Adrenal gland (tissue), 9 donors: ENCODE measurements at regions not wholly inside any gene's neighbourhood (a gene's known extent, or its start where the extent isn't known, plus 50 kb on each side); places are given as distances from the start of the nearest gene placed in this dataset.

ENCODE experiments used
- DNase-seq, 7 donors: peaks; one replicate each; pipeline ENCODE4 v3.0.0-alpha.2; 2019 to 2020
- H3K27ac ChIP-seq, 5 donors: fragments of 200-600 bp; sonication (generic) in 4 of 5; 1 replicate in 3 of 5; 2 replicates in 2 of 5; pipeline versions ENCODE4 v1.5.1 to v1.8.0; 2016 to 2020; ENCODE audit warnings: mild to moderate bottlenecking in 1 of 5
- H3K27me3 ChIP-seq: fragments of 200-600 bp; 2 replicates; pipeline ENCODE4 v1.8.0; 2021
- H3K36me3 ChIP-seq, 2 donors: fragments of 200-600 bp; replicated peaks in 1 of 2; 1 replicate in 1 of 2; 2 replicates in 1 of 2; pipeline versions ENCODE4 v1.5.1 to v1.8.0; 2018 to 2022
- H3K4me1 ChIP-seq, 2 donors: fragments of 200-600 bp; replicated peaks in 1 of 2; 1 replicate in 1 of 2; 2 replicates in 1 of 2; pipeline versions ENCODE4 v1.5.1 to v1.8.0; 2018 to 2021
- H3K4me3 ChIP-seq, 4 donors: fragments of 200-600 bp; sonication (generic) in 3 of 4; one replicate each; pipeline ENCODE4 v1.5.1; 2016 to 2018
- H3K9me3 ChIP-seq, 3 donors: fragments of 200-600 bp; sonication (generic) in 1 of 3; replicated peaks in 1 of 3; 1 replicate in 2 of 3; 2 replicates in 1 of 3; pipeline versions ENCODE4 v1.5.1 to v1.8.0; 2016 to 2021
- POLR2A ChIP-seq, 2 donors: fragments of 450-650 bp; IDR thresholded peaks; one replicate each; pipeline ENCODE4 v1.6.1; 2017; ENCODE audit warnings: antibody characterized with exemption in 2 of 2, mild to moderate bottlenecking in 2 of 2, moderate library complexity in 1 of 2
- WGBS, 4 donors: extraction: QIAGEN DNeasy Blood & Tissue Kit in 2 of 4; methylation state at CpG; one replicate each; pipeline versions ENCODE4 v1.1.5 to v1.1.7; 2013 to 2017; 5-methylcytosine and 5-hydroxymethylcytosine counted together
- intact Hi-C, 2 donors: fragments of 100-400 bp; cut with DNase I; formaldehyde crosslinking; loops; one replicate each; pipeline versions ENCODE4 v1.14.1 to v1.15.0; 2022 to 2023
- TF ChIP-seq, protein P1 (sequence below), 6 experiments: fragments of 450-650 bp in 4 of 6; fragments of 200-600 bp in 2 of 6; sonication (generic) in 1 of 6; IDR thresholded peaks; 1 replicate in 5 of 6; 2 replicates in 1 of 6; pipeline versions ENCODE4 v1.5.1 to v1.8.0; 2016 to 2021; ENCODE audit warnings: antibody characterized with exemption in 6 of 6, mild to moderate bottlenecking in 2 of 6, moderate library complexity in 1 of 6
- donor health status: healthy with polysubstance abuse.
- donor health status: Bipolar disorder and iron deficiency.
- donor health status: DM: yes; HTN: yes; CAD: no.
- donor health status: DM: no; HTN: no; CAD: no.
- donor health status: DM: no; HTN: no; CAD: no.

DNA sequence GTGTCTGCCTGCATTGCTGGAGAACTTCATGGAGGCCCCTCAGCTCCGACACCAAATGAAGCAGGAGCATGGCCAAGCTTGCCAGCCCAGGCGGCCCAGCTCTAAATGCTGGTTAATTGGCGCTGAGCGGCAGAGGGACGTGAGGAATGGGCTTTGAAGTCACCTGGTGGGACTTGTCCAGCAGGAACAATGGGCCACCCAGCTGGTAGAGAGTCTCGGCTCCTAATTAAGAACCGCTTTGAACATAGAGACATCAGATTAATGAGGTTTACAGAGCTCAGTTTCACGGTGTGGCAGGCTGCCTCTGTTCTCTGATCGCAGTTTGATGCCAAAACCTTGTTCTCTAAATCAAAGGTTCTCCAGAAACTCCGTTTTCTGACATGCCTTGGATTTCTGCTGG is 77.5 kb upstream of the LINGO1 start:
- Histone ChIP-seq H3K9me3 (no peaks in the 10 kb centered on the region), H3K36me3 (no peaks in the 10 kb centered on the region), H3K4me3 (no peak overlapping the region), H3K27me3 (no peaks in the 10 kb centered on the region), H3K4me1 (no peaks in the 10 kb centered on the region), H3K27ac (no peak overlapping the region)
- intact Hi-C loops: no loop called here
- WGBS, 4 donors: 61 to 78% (median 77%) methylated on average over 3 to 10 of the region's 10 CpGs
- DNase-seq: no peak
- TF ChIP-seq, protein P1, sequence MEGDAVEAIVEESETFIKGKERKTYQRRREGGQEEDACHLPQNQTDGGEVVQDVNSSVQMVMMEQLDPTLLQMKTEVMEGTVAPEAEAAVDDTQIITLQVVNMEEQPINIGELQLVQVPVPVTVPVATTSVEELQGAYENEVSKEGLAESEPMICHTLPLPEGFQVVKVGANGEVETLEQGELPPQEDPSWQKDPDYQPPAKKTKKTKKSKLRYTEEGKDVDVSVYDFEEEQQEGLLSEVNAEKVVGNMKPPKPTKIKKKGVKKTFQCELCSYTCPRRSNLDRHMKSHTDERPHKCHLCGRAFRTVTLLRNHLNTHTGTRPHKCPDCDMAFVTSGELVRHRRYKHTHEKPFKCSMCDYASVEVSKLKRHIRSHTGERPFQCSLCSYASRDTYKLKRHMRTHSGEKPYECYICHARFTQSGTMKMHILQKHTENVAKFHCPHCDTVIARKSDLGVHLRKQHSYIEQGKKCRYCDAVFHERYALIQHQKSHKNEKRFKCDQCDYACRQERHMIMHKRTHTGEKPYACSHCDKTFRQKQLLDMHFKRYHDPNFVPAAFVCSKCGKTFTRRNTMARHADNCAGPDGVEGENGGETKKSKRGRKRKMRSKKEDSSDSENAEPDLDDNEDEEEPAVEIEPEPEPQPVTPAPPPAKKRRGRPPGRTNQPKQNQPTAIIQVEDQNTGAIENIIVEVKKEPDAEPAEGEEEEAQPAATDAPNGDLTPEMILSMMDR (IDR thresholded peaks at IDR 0.05): no peak
- TF ChIP-seq POLR2A (IDR thresholded peaks at IDR 0.05): no peak

DNA sequence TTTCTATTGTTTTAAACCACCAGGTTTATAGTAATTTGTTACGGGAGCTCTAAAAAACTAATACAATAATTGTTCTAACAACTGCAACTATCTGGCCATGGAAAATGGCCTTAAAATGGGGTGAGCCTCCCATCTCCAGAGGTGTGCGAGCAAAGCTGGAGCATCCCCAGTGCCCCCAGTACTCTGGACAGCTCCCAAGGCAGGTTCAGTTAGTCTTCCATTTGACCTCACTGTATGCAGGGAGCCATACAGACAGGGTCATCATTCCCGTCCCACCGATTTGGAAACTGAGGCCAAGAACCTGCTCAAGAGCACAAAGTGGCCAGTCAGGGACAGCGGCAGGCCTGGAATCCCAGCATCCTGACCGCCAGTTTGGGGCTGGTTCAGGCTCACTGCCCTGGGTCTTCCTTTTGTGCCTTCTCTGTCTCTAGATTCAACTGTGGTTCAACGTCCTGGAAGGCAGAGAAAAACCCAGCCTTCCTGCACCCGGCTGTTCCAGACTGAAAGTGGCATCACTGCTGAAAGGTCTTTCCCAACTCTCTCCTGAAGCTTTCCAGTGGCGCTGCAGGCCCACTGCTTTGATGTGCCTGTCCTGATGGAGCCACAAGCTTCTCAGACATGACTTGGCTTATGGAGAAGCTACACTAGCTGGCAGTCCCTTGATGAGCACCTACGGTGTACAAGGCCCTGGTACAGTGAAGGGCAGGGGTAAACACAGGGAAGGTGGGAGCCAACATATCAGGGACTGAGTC is 76.6 kb upstream of the LINGO1 start:
- 81 to 92% (median 83%) methylated on average over 9 to 10 of the region's 10 CpGs for WGBS, 4 donors
- intact Hi-C loops: no loop called here
- no peak for TF ChIP-seq POLR2A (IDR thresholded peaks at IDR 0.05)
- TF ChIP-seq, protein P1 (IDR thresholded peaks at IDR 0.05): no peak
- Histone ChIP-seq H3K4me1 (no peaks in the 10 kb centered on the region), H3K27ac (no peak overlapping the region), H3K4me3 (no peak overlapping the region), H3K27me3 (no peaks in the 10 kb centered on the region), H3K9me3 (no peaks in the 10 kb centered on the region), H3K36me3 (no peaks in the 10 kb centered on the region)
- no peak for DNase-seq

DNA sequence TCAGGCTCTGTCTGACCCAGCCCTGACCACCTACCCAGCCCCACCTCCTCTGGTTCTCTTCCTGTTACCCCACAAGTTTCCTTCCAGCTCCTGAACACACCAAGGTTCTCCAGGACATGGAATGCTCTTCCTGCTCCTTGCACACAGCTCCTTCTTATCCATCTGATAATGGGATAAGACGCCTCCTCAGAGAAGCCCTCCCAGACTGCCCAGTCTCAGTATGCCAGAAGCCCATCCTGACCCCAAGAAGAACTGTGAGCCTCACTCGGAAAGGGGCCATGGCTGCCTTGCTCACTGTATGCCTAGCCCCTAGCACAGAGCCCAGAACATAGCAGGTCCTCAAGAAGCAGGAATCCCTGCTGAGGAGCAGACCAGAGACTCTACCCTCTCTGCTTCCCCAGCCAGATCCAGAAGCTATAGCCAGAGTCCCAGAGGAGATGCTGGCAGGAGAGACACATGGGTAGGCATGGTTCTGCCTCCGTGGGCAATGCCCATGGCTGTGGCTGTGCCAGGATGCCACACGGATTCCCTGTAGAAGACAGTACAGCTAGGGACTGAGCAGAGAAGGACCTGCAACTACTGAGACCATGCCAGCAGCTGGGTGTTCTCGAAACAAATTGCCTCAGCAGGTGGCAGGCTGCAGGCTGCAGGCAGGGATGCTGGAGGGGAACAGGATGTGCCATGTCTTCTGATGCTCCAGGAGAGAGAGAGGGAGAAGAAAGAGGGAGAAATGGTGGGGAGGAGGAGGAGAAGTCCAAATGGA is 74.0 kb upstream of the LINGO1 start:
- no peak for DNase-seq
- intact Hi-C loops: no loop called here
- WGBS, 4 donors: 54 to 83% (median 71%) methylated on average over 4 to 5 of the region's 5 CpGs
- no peak overlapping the region for H3K4me3 ChIP-seq
- H3K27ac ChIP-seq: no peak overlapping the region
- H3K4me1 ChIP-seq: no peaks in the 10 kb centered on the region
- TF ChIP-seq, protein P1 (IDR thresholded peaks at IDR 0.05): no peak
- TF ChIP-seq POLR2A (IDR thresholded peaks at IDR 0.05): no peak
- H3K9me3 ChIP-seq: no peaks in the 10 kb centered on the region
- H3K27me3 ChIP-seq: no peaks in the 10 kb centered on the region
- H3K36me3 ChIP-seq: no peaks in the 10 kb centered on the region

DNA sequence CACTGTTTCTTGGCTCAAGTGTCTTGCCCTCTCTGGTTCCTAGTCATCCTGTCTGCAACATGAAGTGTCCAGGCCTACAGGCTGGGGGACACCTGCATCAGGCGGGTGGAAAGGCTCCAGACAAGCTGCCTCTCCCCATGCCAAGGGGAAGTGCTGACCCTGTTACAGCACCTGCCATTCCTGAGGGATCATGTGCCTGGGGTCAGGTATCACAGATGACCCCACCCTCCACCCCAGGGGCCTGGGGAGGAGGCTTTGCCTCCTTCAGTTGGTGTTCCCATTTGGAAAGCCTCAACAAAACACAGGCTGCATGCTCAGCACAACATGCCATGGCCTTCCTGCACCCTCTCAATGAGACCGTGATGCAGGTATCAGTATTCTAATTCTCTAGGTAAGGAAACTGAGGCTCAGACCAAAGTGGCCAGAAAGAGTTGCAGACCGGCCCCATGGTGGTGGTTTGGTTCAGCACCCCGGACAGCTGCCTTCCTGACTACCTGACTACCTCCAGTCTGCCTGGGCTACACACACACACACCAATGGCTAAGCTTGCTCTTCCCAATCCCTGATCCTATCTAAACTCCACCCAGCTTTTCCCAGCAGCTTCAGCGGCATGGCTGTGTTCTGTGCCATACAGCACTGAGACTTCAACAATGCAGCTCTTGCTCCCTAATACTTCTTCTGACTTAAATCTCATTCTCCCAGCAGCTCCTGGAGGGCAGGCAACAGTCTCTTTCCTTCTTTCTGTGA is 69.7 kb upstream of the LINGO1 start:
- H3K27me3 ChIP-seq: no peaks in the 10 kb centered on the region
- H3K27ac ChIP-seq: no peak overlapping the region
- no peaks in the 10 kb centered on the region for H3K36me3 ChIP-seq
- no peaks in the 10 kb centered on the region for H3K9me3 ChIP-seq
- WGBS, 4 donors: 22 to 43% (median 39%) methylated on average over 2 to 5 of the region's 5 CpGs
- TF ChIP-seq, protein P1 (IDR thresholded peaks at IDR 0.05): no peak
- TF ChIP-seq POLR2A (IDR thresholded peaks at IDR 0.05): no peak
- no peak overlapping the region for H3K4me3 ChIP-seq
- peak in 5 of 7 donors; percentile 25 to 32 (median 27) for DNase-seq
- intact Hi-C loops: no loop called here
- no peaks in the 10 kb centered on the region for H3K4me1 ChIP-seq
